Esophagus squamous epithelium (tissue), 4 donors: ENCODE measurements at regions not wholly inside any gene's neighbourhood (a gene's known extent, or its start where the extent isn't known, plus 50 kb on each side); places are given as distances from the start of the nearest gene placed in this dataset.

ENCODE experiments used
- POLR2A ChIP-seq, 4 donors: fragments of 450-650 bp; IDR thresholded peaks; one replicate each; pipeline ENCODE4 v1.6.1; 2017; ENCODE audit warnings: antibody characterized with exemption in 4 of 4, mild to moderate bottlenecking in 4 of 4, moderate library complexity in 3 of 4
- TF ChIP-seq, protein P1 (sequence below), 6 experiments: fragments of 450-650 bp in 4 of 6; fragments of 200-600 bp in 2 of 6; sonication (generic) in 2 of 6; IDR thresholded peaks; one replicate each; pipeline ENCODE4 v1.5.1; 2016 to 2019; ENCODE audit warnings: antibody characterized with exemption in 6 of 6, mild to moderate bottlenecking in 4 of 6, moderate library complexity in 4 of 6

DNA sequence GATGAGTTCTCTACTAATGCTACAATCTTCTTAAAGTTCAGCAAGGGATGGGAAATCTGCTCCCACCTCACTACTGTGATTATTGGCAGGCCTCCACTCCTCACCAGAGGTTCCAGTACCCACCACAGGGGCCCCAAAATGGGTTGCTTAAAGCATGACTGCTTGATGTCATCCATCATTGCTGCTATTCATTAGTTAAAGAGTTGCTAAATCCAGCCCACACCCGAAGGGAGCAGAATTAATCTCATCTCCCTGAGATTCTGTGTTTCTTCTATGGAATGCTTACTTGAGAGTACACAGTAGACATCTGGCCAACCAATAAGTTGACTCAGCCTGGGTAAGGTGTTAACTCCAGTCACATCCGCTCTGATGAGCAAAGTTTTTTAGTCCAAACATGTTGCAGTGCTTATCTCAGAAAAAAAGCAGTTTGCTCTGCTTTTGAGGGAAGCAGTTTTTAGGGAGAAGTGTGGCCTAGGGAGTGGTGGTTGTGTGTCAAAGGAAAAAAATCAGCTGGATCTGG is 690.2 kb upstream of the POU3F3 start:
- TF ChIP-seq, protein P1, sequence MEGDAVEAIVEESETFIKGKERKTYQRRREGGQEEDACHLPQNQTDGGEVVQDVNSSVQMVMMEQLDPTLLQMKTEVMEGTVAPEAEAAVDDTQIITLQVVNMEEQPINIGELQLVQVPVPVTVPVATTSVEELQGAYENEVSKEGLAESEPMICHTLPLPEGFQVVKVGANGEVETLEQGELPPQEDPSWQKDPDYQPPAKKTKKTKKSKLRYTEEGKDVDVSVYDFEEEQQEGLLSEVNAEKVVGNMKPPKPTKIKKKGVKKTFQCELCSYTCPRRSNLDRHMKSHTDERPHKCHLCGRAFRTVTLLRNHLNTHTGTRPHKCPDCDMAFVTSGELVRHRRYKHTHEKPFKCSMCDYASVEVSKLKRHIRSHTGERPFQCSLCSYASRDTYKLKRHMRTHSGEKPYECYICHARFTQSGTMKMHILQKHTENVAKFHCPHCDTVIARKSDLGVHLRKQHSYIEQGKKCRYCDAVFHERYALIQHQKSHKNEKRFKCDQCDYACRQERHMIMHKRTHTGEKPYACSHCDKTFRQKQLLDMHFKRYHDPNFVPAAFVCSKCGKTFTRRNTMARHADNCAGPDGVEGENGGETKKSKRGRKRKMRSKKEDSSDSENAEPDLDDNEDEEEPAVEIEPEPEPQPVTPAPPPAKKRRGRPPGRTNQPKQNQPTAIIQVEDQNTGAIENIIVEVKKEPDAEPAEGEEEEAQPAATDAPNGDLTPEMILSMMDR (IDR thresholded peaks at IDR 0.05), result no peak
- no peak for TF ChIP-seq POLR2A (IDR thresholded peaks at IDR 0.05)
